Keratinocyte (primary cell): ENCODE measurements at regions not wholly inside any gene's neighbourhood (a gene's known extent, or its start where the extent isn't known, plus 50 kb on each side); places are given as distances from the start of the nearest gene placed in this dataset.

Experiments
- DNase-seq: peaks from one replicate; pipeline ENCODE4 v3.0.0-alpha.2; 2011; ENCODE audit warnings: low read depth, missing footprints, low spot score
- FAIRE-seq: peaks from 2 replicates; lab custom pipeline; 2011; peaks lifted over from hg19 to GRCh38; lab: Jason Lieb, UNC
- H2AFZ ChIP-seq: 2 replicates; pipeline ENCODE4 v1.6.0; 2012; ENCODE audit warnings: low read length, control low read depth, inconsistent platforms; ENCODE audit not compliant: control insufficient read depth
- H3K27ac ChIP-seq: 2 replicates; pipeline ENCODE4 v1.5.1; 2011; ENCODE audit warnings: low read length; ENCODE audit not compliant: control insufficient read depth, insufficient read depth
- H3K27me3 ChIP-seq: 3 replicates; pipeline ENCODE4 v1.6.0; 2011; ENCODE audit warnings: low read length; ENCODE audit not compliant: control insufficient read depth, insufficient read depth; ENCODE audit errors: extremely low read depth
- H3K36me3 ChIP-seq, 2 experiments: 2 replicates in 1 of 2; 3 replicates in 1 of 2; pipeline ENCODE4 v1.5.1; 2011; ENCODE audit warnings: low read length in 2 of 2, mild to moderate bottlenecking in 1 of 2; ENCODE audit not compliant: control insufficient read depth in 2 of 2, insufficient read depth in 2 of 2; ENCODE audit errors: extremely low read depth in 1 of 2
- H3K4me1 ChIP-seq: 3 replicates; pipeline ENCODE4 v1.5.1; 2011; ENCODE audit warnings: low read length; ENCODE audit not compliant: control insufficient read depth, insufficient read depth; ENCODE audit errors: extremely low read depth
- H3K4me2 ChIP-seq: 3 replicates; pipeline ENCODE4 v1.6.0; 2011; ENCODE audit warnings: low read depth, low read length; ENCODE audit not compliant: control insufficient read depth, insufficient read depth; ENCODE audit errors: extremely low read depth
- H3K4me3 ChIP-seq, 3 experiments: fragments of 200-600 bp in 1 of 3; sonication (generic) in 1 of 3; 2 replicates in 2 of 3; 3 replicates in 1 of 3; pipeline ENCODE4 v1.5.1; 2011 to 2016; ENCODE audit warnings: low read length in 3 of 3, mild to moderate bottlenecking in 3 of 3, control low read depth in 2 of 3, inconsistent platforms in 1 of 3, low read depth in 1 of 3, mixed read lengths in 1 of 3, mixed run types in 1 of 3, moderate library complexity in 1 of 3; ENCODE audit not compliant: control insufficient read depth in 2 of 3, insufficient read depth in 2 of 3; ENCODE audit errors: extremely low read depth in 1 of 3
- H3K79me2 ChIP-seq: 2 replicates; pipeline ENCODE4 v1.6.0; 2012; ENCODE audit warnings: low read length; ENCODE audit not compliant: control insufficient read depth, insufficient read depth
- H3K9ac ChIP-seq: 3 replicates; pipeline ENCODE4 v1.6.0; 2011; ENCODE audit warnings: low read length; ENCODE audit not compliant: control insufficient read depth, insufficient read depth; ENCODE audit errors: extremely low read depth
- H3K9me1 ChIP-seq: 3 replicates; pipeline ENCODE4 v1.6.0; 2011; ENCODE audit warnings: low read length; ENCODE audit not compliant: control insufficient read depth, insufficient read depth; ENCODE audit errors: extremely low read depth
- H3K9me3 ChIP-seq: 2 replicates; pipeline ENCODE4 v1.5.1; 2012; ENCODE audit warnings: low read depth, low read length; ENCODE audit not compliant: control insufficient read depth
- H4K20me1 ChIP-seq: 3 replicates; pipeline ENCODE4 v1.6.0; 2011; ENCODE audit warnings: low read length; ENCODE audit not compliant: control insufficient read depth, insufficient read depth; ENCODE audit errors: extremely low read depth
- CTCF ChIP-seq, 3 experiments: IDR thresholded peaks in 1 of 3; conservative IDR thresholded peaks in 1 of 3; optimal IDR thresholded peaks in 1 of 3; 2 replicates in 2 of 3; 3 replicates in 1 of 3; pipeline versions ENCODE3 to v1.5.1; 2011; ENCODE audit warnings: low read length in 3 of 3, mild to moderate bottlenecking in 3 of 3, moderate library complexity in 2 of 3, control low read depth in 1 of 3, inconsistent platforms in 1 of 3; ENCODE audit not compliant: insufficient read depth in 2 of 3; ENCODE audit errors: extremely low read depth in 1 of 3
- EZH2 ChIP-seq: IDR thresholded peaks from one replicate; pipeline ENCODE4 v1.6.1; 2012; ENCODE audit warnings: inconsistent platforms, mild to moderate bottlenecking, low read length, moderate library complexity
- dilution Hi-C: fragments of 300-500 bp; cut with MboI; formaldehyde crosslinking; loops from one replicate; pipeline ENCODE4 v1.7.0; 2020; ENCODE audit warnings: low sequenced_read_pairs; ENCODE audit not compliant: extremely low pct_ligation_motif_present

DNA sequence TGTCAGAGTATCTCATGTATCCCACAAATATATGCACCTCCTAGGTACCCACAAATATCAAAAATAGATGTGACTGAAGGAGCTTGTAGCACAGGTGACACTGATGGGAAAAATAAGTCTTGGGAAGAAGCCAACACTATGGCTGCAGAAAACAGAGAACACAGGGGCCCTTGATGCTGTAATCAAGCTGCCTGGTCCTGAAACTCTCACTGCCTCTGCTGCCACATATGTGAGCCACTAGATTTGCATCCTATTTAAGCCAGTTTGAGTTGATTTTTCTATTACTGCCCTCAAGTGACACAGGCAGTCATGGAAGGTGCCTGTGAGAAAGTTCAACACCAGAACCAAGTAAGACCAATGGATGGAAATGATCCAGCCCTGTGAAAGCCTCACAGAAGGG, 720.8 kb downstream of the UQCRFS1 start:
- no peak for FAIRE-seq
- Histone ChIP-seq H3K27ac (no peak overlapping the region), H2AFZ (no peak overlapping the region)

GRCh38 chr19:28489776-28490175, 723.2 kb downstream of the UQCRFS1 start:
- H3K27me3 ChIP-seq, result no peaks in the 10 kb centered on the region
- no peak overlapping the region for H3K4me3 ChIP-seq
- TF ChIP-seq CTCF (optimal IDR thresholded peaks at IDR 0.05 in 1 of 3, IDR thresholded peaks at IDR 0.05 in 1 of 3, conservative IDR thresholded peaks at IDR 0.05 in 1 of 3; ENCODE audit: extremely low read depth in 1 of 3, insufficient read depth in 2 of 3, low read length in 3 of 3) (no peak), EZH2 (no peak)
- no peaks in the 10 kb centered on the region for H3K36me3 ChIP-seq
- no peaks in the 10 kb centered on the region for H3K9me3 ChIP-seq
- no peak overlapping the region for H3K27ac ChIP-seq
- dilution Hi-C loops, result no loop called here
- FAIRE-seq (no peak), DNase-seq (no peak)
- H4K20me1 ChIP-seq, result no peaks in the 10 kb centered on the region
- H3K9ac ChIP-seq, result no peak overlapping the region
- H3K4me1 ChIP-seq, result no peaks in the 10 kb centered on the region
- H2AFZ ChIP-seq, result no peak overlapping the region
- H3K4me2 ChIP-seq, result no peak overlapping the region
- H3K9me1 ChIP-seq, result no peaks in the 10 kb centered on the region
- H3K79me2 ChIP-seq, result no peaks in the 10 kb centered on the region

More for the DNA sequence above, 720.8 kb downstream of the UQCRFS1 start:
- no peak for DNase-seq
- H3K9me3 ChIP-seq, result no peaks in the 10 kb centered on the region
- H3K9ac ChIP-seq, result no peak overlapping the region
- no peaks in the 10 kb centered on the region for H4K20me1 ChIP-seq
- no peaks in the 10 kb centered on the region for H3K9me1 ChIP-seq
- H3K4me2 ChIP-seq, result no peak overlapping the region
- H3K36me3 ChIP-seq, result no peaks in the 10 kb centered on the region
- dilution Hi-C loops, result no loop called here
- H3K4me1 ChIP-seq, result no peaks in the 10 kb centered on the region
- TF ChIP-seq CTCF (optimal IDR thresholded peaks at IDR 0.05 in 1 of 3, IDR thresholded peaks at IDR 0.05 in 1 of 3, conservative IDR thresholded peaks at IDR 0.05 in 1 of 3; ENCODE audit: extremely low read depth in 1 of 3, insufficient read depth in 2 of 3, low read length in 3 of 3) (no peak), EZH2 (no peak)
- H3K79me2 ChIP-seq, result no peaks in the 10 kb centered on the region
- no peak overlapping the region for H3K4me3 ChIP-seq
- no peaks in the 10 kb centered on the region for H3K27me3 ChIP-seq
